K562 (cell line): ENCODE measurements at regions not wholly inside any gene's neighbourhood (a gene's known extent, or its start where the extent isn't known, plus 50 kb on each side); places are given as distances from the start of the nearest gene placed in this dataset.

Source experiments
- CBFB ChIP-seq: sonication (generic); formaldehyde crosslinking; IDR thresholded peaks from 2 replicates; pipeline ENCODE4 v1.4.0; 2020; ENCODE audit warnings: mild to moderate bottlenecking, missing genetic modification reagents
- ZNF224 ChIP-seq: sonication (generic); formaldehyde crosslinking; IDR thresholded peaks from 2 replicates; pipeline ENCODE4 v1.8.0; 2022; ENCODE audit warnings: mild to moderate bottlenecking, missing genetic modification reagents
- TF ChIP-seq, protein P1 (sequence below), 3 experiments: IDR thresholded peaks in 2 of 3; conservative IDR thresholded peaks in 1 of 3; 2 replicates each; pipeline ENCODE4 v1.5.1; 2011 to 2012; ENCODE audit warnings: low read length in 3 of 3, mild to moderate bottlenecking in 3 of 3, control low read depth in 2 of 3, improper control_type of control experiment in 1 of 3, inconsistent platforms in 1 of 3, low read depth in 1 of 3, mixed read lengths in 1 of 3, moderate library complexity in 1 of 3; ENCODE audit not compliant: insufficient read depth in 2 of 3

DNA sequence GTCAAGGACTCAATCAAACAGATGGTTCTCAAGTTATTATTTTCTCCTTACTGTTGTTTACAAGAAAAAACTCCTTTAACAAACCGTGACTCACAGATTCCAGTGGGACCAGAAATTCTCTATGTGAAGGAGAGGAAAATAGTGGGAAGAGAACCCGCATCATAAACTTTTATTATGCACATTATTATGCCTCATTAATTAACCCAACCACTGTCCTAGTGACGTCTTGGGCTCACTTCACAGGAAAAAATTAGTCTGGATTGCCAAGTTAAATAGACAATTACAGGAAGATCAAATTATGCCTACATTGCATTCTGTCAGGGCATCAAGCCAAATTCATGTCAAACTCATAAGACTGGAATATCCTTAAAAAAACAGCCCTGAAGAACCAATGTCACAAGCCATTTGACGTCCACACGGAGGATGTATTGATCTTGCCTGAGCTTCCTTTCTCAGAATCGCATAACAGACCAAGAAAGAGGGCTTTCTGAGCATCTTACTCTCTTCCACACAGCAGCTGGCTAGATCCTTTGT lies 347.8 kb downstream of the DUSP10 start:
- TF ChIP-seq CBFB (CRISPR knock-in tag) (no peak), ZNF224 (CRISPR knock-in tag) (no peak)
- TF ChIP-seq, protein P1, sequence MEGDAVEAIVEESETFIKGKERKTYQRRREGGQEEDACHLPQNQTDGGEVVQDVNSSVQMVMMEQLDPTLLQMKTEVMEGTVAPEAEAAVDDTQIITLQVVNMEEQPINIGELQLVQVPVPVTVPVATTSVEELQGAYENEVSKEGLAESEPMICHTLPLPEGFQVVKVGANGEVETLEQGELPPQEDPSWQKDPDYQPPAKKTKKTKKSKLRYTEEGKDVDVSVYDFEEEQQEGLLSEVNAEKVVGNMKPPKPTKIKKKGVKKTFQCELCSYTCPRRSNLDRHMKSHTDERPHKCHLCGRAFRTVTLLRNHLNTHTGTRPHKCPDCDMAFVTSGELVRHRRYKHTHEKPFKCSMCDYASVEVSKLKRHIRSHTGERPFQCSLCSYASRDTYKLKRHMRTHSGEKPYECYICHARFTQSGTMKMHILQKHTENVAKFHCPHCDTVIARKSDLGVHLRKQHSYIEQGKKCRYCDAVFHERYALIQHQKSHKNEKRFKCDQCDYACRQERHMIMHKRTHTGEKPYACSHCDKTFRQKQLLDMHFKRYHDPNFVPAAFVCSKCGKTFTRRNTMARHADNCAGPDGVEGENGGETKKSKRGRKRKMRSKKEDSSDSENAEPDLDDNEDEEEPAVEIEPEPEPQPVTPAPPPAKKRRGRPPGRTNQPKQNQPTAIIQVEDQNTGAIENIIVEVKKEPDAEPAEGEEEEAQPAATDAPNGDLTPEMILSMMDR (IDR thresholded peaks at IDR 0.05 in 2 of 3, conservative IDR thresholded peaks at IDR 0.05 in 1 of 3; ENCODE audit: insufficient read depth in 2 of 3, low read depth in 1 of 3, low read length in 3 of 3): no peak
